ENCODE measurements at regions not wholly inside any gene's neighbourhood (a gene's known extent, or its start where the extent isn't known, plus 50 kb on each side); places are given as distances from the start of the nearest gene placed in this dataset.

- peaks cover 3% of the 10 kb centered on the region for H3K4me1 Mint-ChIP-seq
Measured at GRCh38 chr14:97246648-97247047, 449.5 kb downstream of the VRK1 start.

GRCh38 chr14:97248973-97249372 is 451.8 kb downstream of the VRK1 start:
- Mint-ChIP-seq H3K4me3 (no peak overlapping the region), H3K4me1 (peaks cover 14% of the 10 kb centered on the region), H3K9me3 (peaks cover 14% of the 10 kb centered on the region), H3K36me3 (ENCODE audit: low read depth) (no peaks in the 10 kb centered on the region), H3K27ac (no peak overlapping the region), H3K27me3 (peaks cover 5% of the 10 kb centered on the region)
- DNase-seq = no peak
- intact Hi-C loops (cut with micrococcal nuclease) = no loop called here

More at GRCh38 chr14:97246648-97247047, 449.5 kb downstream of the VRK1 start:
- DNase-seq = no peak
- H3K4me3 Mint-ChIP-seq = no peak overlapping the region
- H3K9me3 Mint-ChIP-seq = peaks cover 5% of the 10 kb centered on the region
- no peaks in the 10 kb centered on the region for H3K36me3 Mint-ChIP-seq (ENCODE audit: low read depth)
- intact Hi-C loops (cut with micrococcal nuclease) = no loop called here
- H3K27ac Mint-ChIP-seq = no peak overlapping the region
- H3K27me3 Mint-ChIP-seq = peaks cover 16% of the 10 kb centered on the region

DNA sequence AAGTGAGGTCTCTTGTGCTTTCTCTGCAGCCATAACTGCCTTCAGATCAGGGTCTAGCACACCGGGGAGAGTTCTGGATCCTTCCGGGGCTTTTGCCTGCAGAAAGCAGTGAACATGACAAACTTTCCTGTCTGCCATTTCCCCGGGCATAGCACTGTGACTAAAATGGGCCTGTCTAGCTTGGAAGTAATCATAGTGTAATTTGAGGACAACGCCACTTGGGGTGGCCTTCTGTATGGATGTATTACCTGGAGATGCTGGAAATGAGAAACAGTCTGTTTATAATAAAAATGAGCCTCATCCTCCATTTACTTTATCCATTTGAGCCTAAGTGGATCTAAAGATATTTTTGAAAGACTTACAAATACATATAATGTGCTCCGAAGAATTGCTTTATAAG is 453.7 kb downstream of the VRK1 start:
- no peaks in the 10 kb centered on the region for H3K36me3 Mint-ChIP-seq (ENCODE audit: low read depth)
- peaks cover 5% of the 10 kb centered on the region for H3K27me3 Mint-ChIP-seq
- no peak for DNase-seq
- H3K9me3 Mint-ChIP-seq = peaks cover 14% of the 10 kb centered on the region
- H3K4me1 Mint-ChIP-seq = peaks cover 14% of the 10 kb centered on the region
- intact Hi-C loops (cut with micrococcal nuclease) = no loop called here
- no peak overlapping the region for H3K27ac Mint-ChIP-seq
- H3K4me3 Mint-ChIP-seq = no peak overlapping the region

DNA sequence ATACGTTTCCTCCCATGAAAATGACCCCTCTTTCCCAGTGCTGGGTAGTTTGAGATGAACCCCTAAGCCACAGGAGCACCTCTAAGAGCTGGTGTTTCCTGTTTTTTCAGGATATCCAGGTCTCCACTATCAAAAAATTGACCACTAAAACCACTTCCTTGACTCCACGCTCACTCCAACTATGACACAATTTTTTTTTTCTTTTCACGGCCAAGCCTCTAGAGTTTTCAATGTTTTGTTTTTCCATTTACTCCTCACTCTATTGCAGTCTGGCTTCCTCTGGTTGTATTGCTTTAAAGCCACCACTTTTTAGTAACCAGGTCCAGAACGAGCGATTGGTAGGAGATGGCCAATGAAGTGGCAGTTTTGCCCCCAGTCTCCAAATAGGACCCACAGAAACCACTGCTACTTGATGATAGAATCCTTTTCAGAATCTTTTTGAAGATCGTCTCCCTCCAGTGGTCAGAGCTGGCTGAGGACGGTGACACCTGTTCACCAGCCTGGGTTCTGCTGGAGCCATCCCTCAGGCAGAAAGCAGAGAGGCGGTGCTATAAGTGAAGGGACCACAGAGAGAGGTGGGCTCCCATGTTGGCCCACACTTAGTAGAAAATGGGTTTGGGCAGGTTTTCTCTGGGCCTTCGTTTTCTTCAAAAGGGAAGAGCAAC is 454.4 kb downstream of the VRK1 start:
- intact Hi-C loops (cut with micrococcal nuclease) = no loop called here
- Mint-ChIP-seq H3K27ac (no peak overlapping the region), H3K4me3 (no peak overlapping the region), H3K9me3 (peaks cover 14% of the 10 kb centered on the region), H3K27me3 (peaks cover 5% of the 10 kb centered on the region), H3K36me3 (ENCODE audit: low read depth) (no peaks in the 10 kb centered on the region), H3K4me1 (peaks cover 14% of the 10 kb centered on the region)
- no peak for DNase-seq

- Mint-ChIP-seq H3K4me1 (peaks cover 14% of the 10 kb centered on the region), H3K9me3 (peaks cover 12% of the 10 kb centered on the region), H3K27me3 (peaks cover 5% of the 10 kb centered on the region), H3K4me3 (no peak overlapping the region), H3K27ac (no peak overlapping the region), H3K36me3 (ENCODE audit: low read depth) (no peaks in the 10 kb centered on the region)
- no peak for DNase-seq
- intact Hi-C loops (cut with micrococcal nuclease) = no loop called here
Measured at GRCh38 chr14:97253756-97254155, 456.6 kb downstream of the VRK1 start.

- peaks cover 9% of the 10 kb centered on the region for H3K9me3 Mint-ChIP-seq
- no peak for DNase-seq
Measured at GRCh38 chr14:97262336-97262735, 465.2 kb downstream of the VRK1 start.

GRCh38 chr14:97264516-97265230 is 467.5 kb downstream of the VRK1 start:
- H3K36me3 Mint-ChIP-seq (ENCODE audit: low read depth) = no peaks in the 10 kb centered on the region
- no peak for DNase-seq
- no peak overlapping the region for H3K4me3 Mint-ChIP-seq
- no peak overlapping the region for H3K27ac Mint-ChIP-seq
- no peaks in the 10 kb centered on the region for H3K9me3 Mint-ChIP-seq
- no peaks in the 10 kb centered on the region for H3K4me1 Mint-ChIP-seq
- H3K27me3 Mint-ChIP-seq = peaks cover 6% of the 10 kb centered on the region
- intact Hi-C loops (cut with micrococcal nuclease) = no loop called here

More at GRCh38 chr14:97262336-97262735, 465.2 kb downstream of the VRK1 start:
- H3K36me3 Mint-ChIP-seq (ENCODE audit: low read depth) = no peaks in the 10 kb centered on the region
- intact Hi-C loops (cut with micrococcal nuclease) = no loop called here
- H3K4me1 Mint-ChIP-seq = no peaks in the 10 kb centered on the region
- no peak overlapping the region for H3K4me3 Mint-ChIP-seq
- H3K27me3 Mint-ChIP-seq = peaks cover 9% of the 10 kb centered on the region
- no peak overlapping the region for H3K27ac Mint-ChIP-seq

GRCh38 chr14:97266653-97267052 is 469.5 kb downstream of the VRK1 start:
- H3K9me3 Mint-ChIP-seq = no peaks in the 10 kb centered on the region
- DNase-seq = no peak
- no peaks in the 10 kb centered on the region for H3K36me3 Mint-ChIP-seq (ENCODE audit: low read depth)
- no peak overlapping the region for H3K27ac Mint-ChIP-seq
- no peak overlapping the region for H3K4me3 Mint-ChIP-seq
- intact Hi-C loops (cut with micrococcal nuclease) = no loop called here
- peaks cover 6% of the 10 kb centered on the region for H3K27me3 Mint-ChIP-seq
- no peaks in the 10 kb centered on the region for H3K4me1 Mint-ChIP-seq

DNA sequence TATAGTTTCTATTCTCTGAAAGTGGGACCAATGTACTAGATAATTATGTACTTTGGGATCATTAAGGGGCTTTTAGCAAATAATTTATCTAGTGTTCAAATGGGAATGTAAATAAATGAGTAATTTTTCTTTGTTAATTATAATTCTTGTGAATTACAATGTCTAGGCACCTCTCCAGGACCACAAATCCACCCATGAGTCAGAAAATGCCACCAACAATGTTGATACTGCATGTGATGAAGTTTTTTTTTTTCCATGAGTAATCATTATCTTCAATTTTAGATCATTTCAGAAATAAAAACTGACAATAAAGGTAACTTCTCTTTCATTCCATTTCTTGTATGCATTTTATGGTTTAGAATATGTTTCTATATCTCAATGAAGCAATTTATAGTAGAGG is 470.3 kb downstream of the VRK1 start:
- Mint-ChIP-seq H3K27me3 (peaks cover 6% of the 10 kb centered on the region), H3K4me1 (no peaks in the 10 kb centered on the region)

DNA sequence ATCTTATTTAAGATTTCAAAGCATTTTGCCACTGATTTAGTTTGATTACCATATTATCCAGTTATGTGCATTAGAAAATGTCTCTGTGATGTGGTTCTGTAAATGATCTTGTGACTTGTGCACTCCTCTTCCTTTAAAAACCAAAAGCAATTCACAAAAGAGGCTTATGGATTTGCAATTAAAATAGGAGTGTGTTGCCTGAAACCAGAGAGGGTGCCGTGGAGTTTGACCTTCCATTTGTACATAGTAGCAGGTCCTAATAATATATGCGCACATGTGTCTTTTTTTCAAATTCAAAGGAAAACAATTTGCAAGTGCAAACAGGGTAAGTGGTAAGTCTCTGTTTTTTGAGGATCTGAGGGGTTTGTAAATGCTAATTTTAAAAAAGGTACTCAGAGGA is 470.9 kb downstream of the VRK1 start:
- intact Hi-C loops (cut with micrococcal nuclease) = no loop called here
- H3K4me1 Mint-ChIP-seq = no peaks in the 10 kb centered on the region
- DNase-seq = no peak
- no peaks in the 10 kb centered on the region for H3K36me3 Mint-ChIP-seq (ENCODE audit: low read depth)
- H3K27ac Mint-ChIP-seq = no peak overlapping the region
- no peak overlapping the region for H3K4me3 Mint-ChIP-seq
- H3K9me3 Mint-ChIP-seq = no peaks in the 10 kb centered on the region
- H3K27me3 Mint-ChIP-seq = peaks cover 6% of the 10 kb centered on the region

More for the DNA sequence above, 470.3 kb downstream of the VRK1 start:
- Mint-ChIP-seq H3K36me3 (ENCODE audit: low read depth) (no peaks in the 10 kb centered on the region), H3K9me3 (no peaks in the 10 kb centered on the region), H3K4me3 (no peak overlapping the region), H3K27ac (no peak overlapping the region)
- DNase-seq = no peak
- intact Hi-C loops (cut with micrococcal nuclease) = no loop called here

- intact Hi-C loops (cut with micrococcal nuclease) = no loop called here
- DNase-seq = no peak
- no peak overlapping the region for H3K27ac Mint-ChIP-seq
- no peak overlapping the region for H3K4me3 Mint-ChIP-seq
- no peaks in the 10 kb centered on the region for H3K4me1 Mint-ChIP-seq
- no peaks in the 10 kb centered on the region for H3K9me3 Mint-ChIP-seq
- H3K27me3 Mint-ChIP-seq = peaks cover 9% of the 10 kb centered on the region
- H3K36me3 Mint-ChIP-seq (ENCODE audit: low read depth) = no peaks in the 10 kb centered on the region
Measured at GRCh38 chr14:97270308-97270707, 473.1 kb downstream of the VRK1 start.

DNA sequence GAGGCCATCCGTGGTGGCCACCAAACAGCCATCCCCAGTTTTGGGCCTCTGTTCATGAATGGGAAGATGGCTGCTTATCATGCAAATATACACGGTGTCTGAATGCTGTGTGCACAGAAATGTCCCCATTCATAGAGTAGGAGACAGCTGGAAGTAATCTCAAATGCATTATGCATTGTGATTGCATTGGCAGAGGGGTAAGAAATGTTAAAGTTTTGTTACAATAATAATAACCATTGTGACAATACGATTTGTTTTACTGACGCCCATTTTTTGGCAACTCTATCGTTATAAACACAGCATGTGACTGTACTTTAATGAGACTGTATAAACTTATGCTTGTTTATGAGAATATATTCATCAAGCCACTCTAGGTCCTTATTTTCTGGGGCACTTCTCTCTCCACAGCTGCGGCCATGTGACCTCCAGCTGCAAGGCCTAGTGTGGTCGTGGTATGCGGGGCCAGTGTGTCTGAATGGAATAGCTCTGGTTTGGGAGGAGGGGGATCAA is 474.3 kb downstream of the VRK1 start:
- no peak for DNase-seq
- intact Hi-C loops (cut with micrococcal nuclease) = no loop called here
- H3K4me1 Mint-ChIP-seq = peaks cover 1% of the 10 kb centered on the region
- H3K27ac Mint-ChIP-seq = no peak overlapping the region
- H3K9me3 Mint-ChIP-seq = no peaks in the 10 kb centered on the region
- H3K27me3 Mint-ChIP-seq = peaks cover 6% of the 10 kb centered on the region
- H3K4me3 Mint-ChIP-seq = no peak overlapping the region
- H3K36me3 Mint-ChIP-seq (ENCODE audit: low read depth) = no peaks in the 10 kb centered on the region

DNA sequence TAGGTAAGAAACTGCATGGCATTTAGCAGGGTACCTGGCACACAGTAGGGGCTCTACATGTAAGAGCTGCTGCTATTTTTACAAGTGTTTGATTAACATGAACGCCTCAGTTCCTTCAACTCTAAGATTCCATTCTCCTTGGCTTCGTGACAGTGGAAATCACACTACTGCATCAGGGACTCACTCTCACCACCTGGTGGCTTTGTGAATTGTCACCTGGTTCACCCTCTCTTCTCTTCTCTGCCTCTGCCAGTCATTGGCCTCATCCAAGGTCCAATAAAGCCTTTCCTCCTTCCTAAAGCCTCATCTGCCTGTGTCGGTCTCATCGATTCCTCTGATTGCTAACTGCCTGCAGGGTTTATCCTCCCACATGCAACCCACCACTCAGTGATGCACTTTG is 476.4 kb downstream of the VRK1 start:
- Mint-ChIP-seq H3K36me3 (ENCODE audit: low read depth) (no peaks in the 10 kb centered on the region), H3K27me3 (peaks cover 17% of the 10 kb centered on the region), H3K27ac (no peak overlapping the region), H3K9me3 (no peaks in the 10 kb centered on the region), H3K4me1 (peaks cover 5% of the 10 kb centered on the region), H3K4me3 (no peak overlapping the region)
- DNase-seq = no peak
- intact Hi-C loops (cut with micrococcal nuclease) = no loop called here

GRCh38 chr14:97274626-97275025 is 477.4 kb downstream of the VRK1 start:
- H3K4me1 Mint-ChIP-seq = peaks cover 5% of the 10 kb centered on the region
- H3K27me3 Mint-ChIP-seq = peaks cover 17% of the 10 kb centered on the region
- no peak for DNase-seq
- intact Hi-C loops (cut with micrococcal nuclease) = no loop called here
- no peaks in the 10 kb centered on the region for H3K36me3 Mint-ChIP-seq (ENCODE audit: low read depth)
- no peak overlapping the region for H3K27ac Mint-ChIP-seq
- no peak overlapping the region for H3K4me3 Mint-ChIP-seq
- H3K9me3 Mint-ChIP-seq = no peaks in the 10 kb centered on the region

All from activated CD4-positive, alpha-beta T cell treated with anti-CD3 and anti-CD28 coated beads, Interleukin-2, amount 10 ng/mL, durations not matched to agents 24 days and 14 days (primary cell).